Astrocyte of the hippocampus (primary cell): ENCODE measurements at regions not wholly inside any gene's neighbourhood (a gene's known extent, or its start where the extent isn't known, plus 50 kb on each side); places are given as distances from the start of the nearest gene placed in this dataset.
A peak's percentile ranks its signal among the peaks of the same experiment; 100 is the strongest.

Source experiments
- DNase-seq: peaks from one replicate; pipeline ENCODE4 v3.0.0; 2011; ENCODE audit warnings: low read depth, low spot score

DNA sequence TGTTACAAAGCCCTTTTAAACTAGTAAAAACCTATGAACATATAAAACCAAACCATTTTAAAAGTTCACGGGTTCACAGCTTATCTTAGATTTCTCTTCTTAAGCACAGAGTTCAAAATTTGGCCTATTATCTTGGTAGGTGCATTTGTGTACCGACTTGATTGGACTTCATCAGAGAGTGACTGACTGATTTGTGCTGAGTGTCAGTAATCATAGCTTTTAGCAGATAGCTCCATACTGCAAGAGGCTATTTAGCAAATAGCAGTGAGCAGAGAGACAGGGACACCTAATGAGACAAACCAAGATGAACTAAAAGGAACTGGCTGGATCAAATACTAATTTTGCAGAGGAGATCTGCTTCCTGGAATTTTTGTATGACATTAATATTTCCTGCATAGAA is 274.5 kb downstream of the PRR16 start:
- DNase-seq, result no peak

GRCh38 chr5:120740989-120741388 is 276.9 kb downstream of the PRR16 start:
- no peak for DNase-seq

DNA sequence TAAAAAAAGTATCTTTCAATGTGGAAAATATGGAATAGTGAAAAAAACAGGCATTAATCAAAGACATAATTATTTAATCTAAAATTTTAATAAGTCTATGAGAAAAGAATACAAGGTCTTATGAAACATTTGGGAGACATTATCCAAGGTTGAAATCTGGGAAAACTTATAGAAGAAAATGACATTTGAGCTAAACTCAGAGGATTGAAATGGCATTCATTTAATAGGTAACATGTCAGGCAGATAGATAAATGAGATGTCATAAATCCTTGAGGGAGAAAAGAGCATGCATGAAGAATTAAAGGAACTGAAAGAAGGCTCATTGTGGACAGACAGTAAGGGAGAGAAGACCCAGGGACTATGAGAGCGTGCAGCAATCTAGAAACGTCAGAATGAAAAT is 284.4 kb downstream of the PRR16 start:
- DNase-seq, result no peak

DNA sequence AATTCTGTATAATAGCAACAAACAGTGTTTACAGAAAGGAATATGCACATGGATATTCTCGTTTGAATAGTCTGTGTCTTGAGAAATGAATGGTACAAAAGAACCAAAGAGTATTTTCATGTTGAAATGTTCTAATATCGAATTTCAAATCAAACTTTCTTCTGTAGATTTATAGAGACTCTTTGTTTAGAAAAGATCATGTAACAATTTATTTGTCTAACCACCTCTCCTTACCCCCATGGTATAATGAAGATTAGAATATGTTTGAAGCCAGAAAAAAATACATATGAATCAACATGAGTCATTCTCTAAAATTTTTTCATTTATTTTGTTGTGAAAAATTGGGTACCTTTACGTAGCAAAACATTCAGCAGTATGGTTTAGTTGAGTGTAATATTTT is 285.6 kb downstream of the PRR16 start:
- no peak for DNase-seq

- no peak for DNase-seq
Measured at GRCh38 chr5:120759587-120759986, 295.5 kb downstream of the PRR16 start.

- peak; percentile 23 for DNase-seq
Measured at GRCh38 chr5:120761986-120762385, 297.9 kb downstream of the PRR16 start.

GRCh38 chr5:120765189-120765588 is 301.1 kb downstream of the PRR16 start:
- DNase-seq, result peak; percentile 38

DNA sequence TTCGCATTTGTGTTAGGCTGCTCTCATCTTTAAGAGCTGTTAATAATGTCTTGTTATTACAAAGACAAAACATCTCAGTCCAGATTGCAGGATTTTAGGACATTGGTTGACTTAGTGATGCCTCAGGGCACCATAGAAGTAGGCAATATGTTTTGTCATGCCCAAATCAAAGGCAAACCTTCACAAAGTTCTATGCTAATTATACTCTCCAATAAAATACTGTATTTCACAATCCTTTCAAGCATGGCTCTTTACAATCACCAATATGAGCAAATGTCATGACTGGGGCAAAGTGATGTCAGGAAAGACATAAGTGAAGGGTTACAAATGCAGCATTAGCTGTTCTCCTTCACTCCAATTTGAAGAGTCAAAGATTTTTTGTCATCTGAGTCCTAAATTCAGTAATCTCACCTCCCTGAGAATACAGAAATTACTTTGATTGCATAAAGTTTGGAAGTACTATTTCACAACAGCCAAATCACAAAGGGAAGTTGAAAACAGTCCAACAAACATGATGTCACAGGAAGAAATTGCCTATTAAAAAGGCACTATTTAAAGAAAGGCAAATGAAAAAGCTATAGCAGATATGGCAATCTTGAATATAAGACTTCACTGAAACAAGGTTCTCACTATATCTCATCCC is 303.2 kb downstream of the PRR16 start:
- peak; percentile 16 for DNase-seq

DNA sequence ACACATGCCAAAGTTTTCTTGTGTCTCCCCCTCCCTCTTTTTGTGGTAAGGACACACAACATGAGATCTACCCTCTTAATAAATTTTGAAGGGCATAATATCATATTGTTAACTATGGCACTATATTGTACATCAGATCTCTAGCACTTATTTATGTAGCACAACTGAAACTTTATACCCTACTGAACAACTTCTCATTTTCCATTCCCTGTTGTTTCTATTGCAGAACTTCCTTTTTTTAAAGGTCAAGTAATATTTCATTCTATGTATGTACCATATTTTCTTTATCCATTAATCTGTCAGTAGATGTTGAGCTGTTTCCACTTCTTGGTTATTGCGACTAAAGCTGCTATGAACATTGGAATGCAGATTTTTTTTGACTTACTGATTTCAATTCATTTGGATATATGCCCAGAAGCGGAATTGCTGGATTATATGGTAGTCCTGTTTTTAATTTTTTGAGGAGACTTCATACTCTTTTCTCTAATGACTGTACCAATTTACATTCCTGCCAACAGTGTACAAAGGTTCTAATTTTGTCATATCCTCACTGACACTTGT is 305.3 kb downstream of the PRR16 start:
- DNase-seq, result no peak

- DNase-seq, result no peak
Measured at GRCh38 chr5:120771202-120771601, 307.1 kb downstream of the PRR16 start.

DNA sequence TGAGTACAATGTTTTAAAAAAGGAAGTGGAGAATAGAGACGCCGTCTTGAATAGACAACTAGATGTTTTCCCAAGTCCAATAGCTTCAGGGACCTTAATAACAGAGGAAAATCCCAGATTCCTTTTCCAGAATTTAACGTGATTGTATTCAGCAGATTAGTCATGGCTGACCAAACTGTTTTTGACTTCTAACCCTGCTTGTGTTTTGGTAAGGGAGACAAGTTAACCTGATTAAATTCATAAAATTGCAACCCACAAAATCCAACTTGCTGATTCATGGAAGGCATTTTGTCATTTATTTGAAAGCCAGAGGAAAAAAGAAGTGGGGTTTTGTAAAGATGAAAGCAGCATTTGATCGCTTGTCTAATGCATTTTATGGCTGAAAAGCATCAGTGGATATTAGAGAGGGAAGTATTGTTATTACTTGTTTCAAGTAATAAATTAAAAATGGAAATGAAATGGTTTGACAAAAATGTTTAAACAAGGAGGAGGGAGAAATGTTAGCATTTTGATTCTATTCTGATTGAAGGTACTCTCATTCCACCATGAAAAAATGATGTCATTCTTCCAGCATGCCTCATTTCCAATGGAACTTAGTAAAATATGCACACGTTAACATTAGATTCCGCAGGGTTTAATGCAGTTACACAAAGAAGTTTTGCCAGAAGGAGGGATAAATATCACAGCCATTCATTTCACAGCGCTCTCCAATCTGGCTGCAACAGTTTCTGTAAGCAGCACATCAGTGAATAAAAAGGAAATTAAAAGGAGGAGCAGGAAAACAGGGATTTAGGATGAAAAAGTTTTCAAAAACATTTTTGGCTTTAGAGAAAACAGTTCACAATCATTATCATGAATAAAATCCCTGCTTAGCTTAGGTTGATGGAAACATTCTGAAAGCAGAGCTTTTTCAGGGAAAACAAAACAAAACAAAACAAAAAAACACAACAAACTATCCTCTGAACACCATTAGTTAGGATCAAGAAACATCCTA is 314.7 kb downstream of the PRR16 start:
- peak; percentile 87 for DNase-seq

DNA sequence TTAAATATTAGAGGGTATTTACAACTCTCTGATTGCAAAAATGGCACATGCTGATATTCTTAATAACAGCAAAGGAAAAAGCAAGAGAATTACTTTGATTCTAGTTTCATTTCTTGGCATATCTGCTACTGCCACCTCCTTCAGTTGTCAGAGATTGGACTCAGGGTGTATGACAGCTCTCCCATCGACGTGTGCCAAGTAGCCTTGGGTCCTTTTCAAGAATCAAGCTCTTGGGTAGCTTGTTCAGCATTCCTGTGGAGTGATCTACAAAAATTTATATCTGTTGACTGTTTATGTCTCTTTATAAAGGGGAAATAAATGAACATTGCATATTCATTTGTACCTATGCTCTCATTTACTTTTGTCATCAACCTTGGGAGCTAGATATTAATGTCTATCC is 315.6 kb downstream of the PRR16 start:
- peak; percentile 80 for DNase-seq

DNA sequence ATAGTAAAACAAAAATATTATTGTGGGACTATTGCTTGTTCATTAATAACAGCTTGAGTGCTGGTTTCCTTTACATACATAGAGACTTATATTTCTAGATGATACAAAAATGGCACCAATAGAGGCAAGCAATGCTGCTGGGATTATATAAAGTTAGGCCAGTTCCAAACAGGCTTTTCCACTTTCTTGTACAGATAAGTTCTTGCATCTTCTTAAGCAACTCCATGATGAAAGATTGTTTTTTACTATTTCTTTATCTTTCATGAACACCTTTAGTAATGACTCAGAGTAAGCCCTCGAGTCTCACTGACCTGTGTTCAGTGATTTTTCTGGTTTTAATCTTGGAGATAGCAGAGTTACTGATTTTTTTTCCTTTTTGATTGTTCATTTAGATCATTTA is 324.4 kb downstream of the PRR16 start:
- DNase-seq, result no peak

DNA sequence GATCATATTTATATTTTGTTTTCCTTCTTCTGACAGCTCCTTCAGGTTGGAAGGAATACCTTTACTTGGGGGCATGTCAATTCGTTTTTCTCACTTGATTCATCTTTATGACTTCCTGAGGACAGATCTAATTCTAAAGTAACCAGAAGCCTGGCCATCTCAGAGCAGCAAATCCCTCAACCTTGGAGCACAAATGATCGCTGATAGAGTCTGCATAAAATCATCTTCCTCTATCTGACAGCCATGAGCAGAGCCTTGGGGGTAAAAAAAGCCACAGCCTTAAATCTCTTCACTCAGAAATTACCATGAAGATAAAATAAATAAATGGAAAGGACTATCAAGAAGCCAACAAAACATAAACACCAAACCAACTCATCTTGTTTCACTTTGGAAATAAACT is 325.8 kb downstream of the PRR16 start:
- DNase-seq, result no peak

GRCh38 chr5:120790339-120790738 is 326.2 kb downstream of the PRR16 start:
- no peak for DNase-seq

DNA sequence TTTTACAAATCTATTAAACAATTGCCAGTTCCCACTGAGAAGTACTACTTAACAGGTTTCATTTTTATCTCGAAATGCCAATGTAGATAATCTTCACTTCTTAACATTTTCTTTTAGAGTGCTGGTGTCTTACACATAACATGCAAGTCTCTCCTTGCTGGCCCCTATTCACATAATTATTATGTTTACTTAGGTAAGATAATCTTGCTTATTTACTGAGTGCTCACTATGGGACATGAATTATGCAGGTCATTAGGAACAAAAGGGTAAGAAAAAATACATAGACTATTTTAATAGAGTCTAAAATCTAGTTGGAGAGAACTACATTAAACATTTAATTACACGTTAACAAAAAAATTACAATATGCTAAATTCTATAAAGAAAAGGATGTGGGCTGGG is 328.4 kb downstream of the PRR16 start:
- no peak for DNase-seq

GRCh38 chr5:120794121-120794520 is 330.0 kb downstream of the PRR16 start:
- DNase-seq, result no peak

DNA sequence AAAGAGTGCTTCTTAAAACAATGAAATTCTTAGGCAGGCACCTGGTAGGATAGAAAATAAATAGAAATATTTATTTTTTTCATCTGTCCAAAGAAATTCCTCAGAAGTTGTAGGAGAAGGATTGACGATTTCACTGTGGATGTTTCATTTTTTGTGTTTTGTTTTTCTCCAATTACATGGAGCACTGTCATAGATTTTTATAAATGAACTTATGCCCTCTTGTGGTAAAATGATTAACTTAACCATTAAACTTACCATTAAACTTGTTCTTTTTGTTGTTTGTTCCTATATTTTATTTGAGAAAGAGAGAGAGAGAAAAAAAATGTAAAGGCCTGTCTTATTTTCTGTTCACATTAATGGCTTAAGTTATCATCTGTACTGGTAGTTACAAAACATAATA is 339.2 kb downstream of the PRR16 start:
- peak; percentile 32 for DNase-seq

GRCh38 chr5:120805131-120805530 is 341.0 kb downstream of the PRR16 start:
- DNase-seq, result no peak

GRCh38 chr5:120806202-120806601 is 342.1 kb downstream of the PRR16 start:
- DNase-seq, result no peak

DNA sequence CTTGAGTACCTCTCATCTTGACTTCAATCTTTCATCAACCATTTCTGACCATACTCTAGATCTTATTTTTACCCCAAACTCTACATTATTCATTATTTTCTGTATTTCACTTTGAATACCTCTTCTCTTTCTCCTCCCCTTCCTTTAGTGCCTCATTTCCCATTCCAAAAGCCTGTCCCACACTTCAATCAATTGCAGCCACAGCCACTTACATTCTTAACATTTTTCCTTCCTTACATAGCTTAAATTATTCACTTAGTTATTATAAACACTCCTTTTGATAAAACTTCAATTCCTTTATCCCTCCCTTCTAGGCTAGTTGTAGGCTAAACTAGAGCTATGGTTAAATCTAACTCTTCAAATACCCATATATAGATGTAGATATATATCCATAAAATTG is 344.0 kb downstream of the PRR16 start:
- DNase-seq, result peak; percentile 76

- DNase-seq, result peak; percentile 22
Measured at GRCh38 chr5:120808606-120809005, 344.5 kb downstream of the PRR16 start.

DNA sequence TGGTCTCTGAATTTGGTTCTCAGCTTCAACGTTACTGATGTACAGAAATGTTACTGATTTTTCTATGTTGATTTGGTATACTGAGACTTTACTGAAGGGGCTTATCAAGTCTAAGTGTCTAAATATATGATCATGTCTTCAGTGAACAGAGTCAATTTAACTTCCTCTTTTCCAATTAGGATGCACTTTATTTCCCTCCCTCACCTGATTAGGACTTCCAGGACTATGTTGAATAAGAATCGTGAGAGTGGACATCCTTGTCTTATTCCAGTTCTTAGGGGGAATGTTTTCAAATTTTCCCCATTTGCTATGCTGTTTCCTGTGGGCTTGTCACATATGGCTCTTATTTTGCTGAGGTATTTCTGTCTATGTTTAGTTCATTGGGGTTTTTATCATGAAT is 349.5 kb downstream of the PRR16 start:
- no peak for DNase-seq
